ENCODE measurements at regions not wholly inside any gene's neighbourhood (a gene's known extent, or its start where the extent isn't known, plus 50 kb on each side); places are given as distances from the start of the nearest gene placed in this dataset.
A peak's percentile ranks its signal among the peaks of the same experiment; 100 is the strongest.

- DNase-seq (ENCODE audit: low read depth in 4 of 4, low spot score in 3 of 4) = no peak
These were observed 69.7 kb upstream of the TAF11L2 start for GRCh38 chr5:17428176-17428800.

- DNase-seq (ENCODE audit: low read depth in 4 of 4, low spot score in 3 of 4) = no peak
These were observed 68.7 kb upstream of the TAF11L2 start for GRCh38 chr5:17429353-17429752.

GRCh38 chr5:17430241-17430640 lies 67.8 kb upstream of the TAF11L2 start:
- DNase-seq (ENCODE audit: low read depth in 4 of 4, low spot score in 3 of 4) = no peak

- no peak for DNase-seq (ENCODE audit: low read depth in 4 of 4, low spot score in 3 of 4)
These were observed 66.6 kb upstream of the TAF11L2 start for GRCh38 chr5:17431272-17432050.

- DNase-seq (ENCODE audit: low read depth in 4 of 4, low spot score in 3 of 4) = no peak
These were observed 65.5 kb upstream of the TAF11L2 start for GRCh38 chr5:17432569-17432968.

GRCh38 chr5:17433406-17433805 lies 64.6 kb upstream of the TAF11L2 start:
- DNase-seq (ENCODE audit: low read depth in 4 of 4, low spot score in 3 of 4) = no peak

GRCh38 chr5:17434982-17435381 lies 63.0 kb upstream of the TAF11L2 start:
- no peak for DNase-seq (ENCODE audit: low read depth in 4 of 4, low spot score in 3 of 4)

- DNase-seq (ENCODE audit: low read depth in 4 of 4, low spot score in 3 of 4) = no peak
These were observed 61.7 kb upstream of the TAF11L2 start for GRCh38 chr5:17436350-17436749.

- DNase-seq (ENCODE audit: low read depth in 4 of 4, low spot score in 3 of 4) = peak in 3 of 4 donors; percentile 44 to 61 (median 51)
These were observed 61.2 kb upstream of the TAF11L2 start for GRCh38 chr5:17436761-17437221.

- no peak for DNase-seq (ENCODE audit: low read depth in 4 of 4, low spot score in 3 of 4)
These were observed 60.0 kb upstream of the TAF11L2 start for GRCh38 chr5:17438027-17438426.

- no peak for DNase-seq (ENCODE audit: low read depth in 4 of 4, low spot score in 3 of 4)
These were observed 58.1 kb upstream of the TAF11L2 start for GRCh38 chr5:17439956-17440355.

GRCh38 chr5:17440766-17441165 lies 57.3 kb upstream of the TAF11L2 start:
- no peak for DNase-seq (ENCODE audit: low read depth in 4 of 4, low spot score in 3 of 4)

GRCh38 chr5:17441351-17441750 lies 56.7 kb upstream of the TAF11L2 start:
- no peak for DNase-seq (ENCODE audit: low read depth in 4 of 4, low spot score in 3 of 4)

- DNase-seq (ENCODE audit: low read depth in 4 of 4, low spot score in 3 of 4) = no peak
These were observed 54.5 kb upstream of the TAF11L2 start for GRCh38 chr5:17443333-17444130.

GRCh38 chr5:17444496-17444895 lies 53.5 kb upstream of the TAF11L2 start:
- DNase-seq (ENCODE audit: low read depth in 4 of 4, low spot score in 3 of 4) = no peak

GRCh38 chr5:17445185-17445584 lies 52.8 kb upstream of the TAF11L2 start:
- no peak for DNase-seq (ENCODE audit: low read depth in 4 of 4, low spot score in 3 of 4)
